HG03066 (cell line): ENCODE measurements at regions not wholly inside any gene's neighbourhood (a gene's known extent, or its start where the extent isn't known, plus 50 kb on each side); places are given as distances from the start of the nearest gene placed in this dataset.
A peak's percentile ranks its signal among the peaks of the same experiment; 100 is the strongest.

ENCODE experiments used
- ATAC-seq: cut with Tn5 transposase; IDR thresholded peaks from one replicate; pipeline ENCODE4 v1.9.1; 2021; ENCODE audit warnings: low read depth; ENCODE audit not compliant: unreplicated experiment

DNA sequence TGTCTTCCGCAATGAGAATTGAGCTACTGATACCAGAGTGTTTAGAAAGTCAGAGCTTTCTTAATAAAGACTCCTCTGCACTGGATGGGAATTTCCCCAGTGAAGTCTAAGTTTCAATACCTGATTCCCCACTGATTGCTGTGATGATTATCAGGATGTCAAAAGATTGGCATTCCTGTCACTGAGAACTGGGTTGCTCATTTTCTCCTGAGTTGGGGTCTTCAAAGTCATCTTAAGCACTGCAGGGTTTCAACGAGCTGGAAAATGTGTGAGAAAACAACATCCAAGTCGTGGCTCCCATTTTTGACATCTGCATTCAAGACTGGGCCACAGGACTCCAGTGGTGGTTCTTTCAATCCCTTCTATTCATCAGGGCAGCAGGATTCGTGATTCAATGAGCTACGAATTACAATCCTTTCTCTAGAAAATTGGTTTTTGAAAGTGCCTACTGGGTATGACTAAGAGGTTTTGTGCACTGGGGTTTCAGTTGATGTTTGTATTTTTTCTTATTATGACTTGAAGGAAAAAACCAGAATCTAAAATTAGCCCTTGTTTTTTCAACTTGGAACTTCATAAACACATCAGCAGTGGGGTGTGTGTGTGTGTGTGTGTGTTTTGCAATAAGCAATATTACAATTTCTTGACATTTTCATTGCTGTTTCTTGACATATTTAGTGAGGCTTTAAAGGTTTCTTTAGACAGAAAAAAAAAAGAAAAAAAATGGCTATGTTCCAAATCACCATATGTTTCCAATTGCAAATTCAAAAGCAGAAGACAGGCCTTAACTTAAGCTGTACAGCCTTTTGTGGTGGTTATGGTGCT is 233.0 kb downstream of the FAM76B start:
- ATAC-seq, result peak; percentile 82

DNA sequence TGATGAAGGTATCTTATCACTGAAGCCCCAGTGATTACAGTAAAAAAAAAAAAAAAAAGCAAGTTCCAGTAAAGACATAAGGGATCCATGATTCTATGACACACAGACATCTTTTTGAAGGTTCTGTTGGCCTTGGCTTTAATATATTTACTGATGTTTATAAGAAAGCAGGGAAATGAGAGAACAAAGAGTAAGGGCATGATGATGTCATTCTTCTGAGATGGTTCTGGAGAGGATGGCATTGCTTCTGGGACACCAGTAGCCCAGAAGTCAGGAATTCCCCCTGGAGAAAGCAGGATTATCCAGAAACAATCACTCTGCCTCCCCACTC is 233.6 kb downstream of the FAM76B start:
- peak; percentile 7 for ATAC-seq

DNA sequence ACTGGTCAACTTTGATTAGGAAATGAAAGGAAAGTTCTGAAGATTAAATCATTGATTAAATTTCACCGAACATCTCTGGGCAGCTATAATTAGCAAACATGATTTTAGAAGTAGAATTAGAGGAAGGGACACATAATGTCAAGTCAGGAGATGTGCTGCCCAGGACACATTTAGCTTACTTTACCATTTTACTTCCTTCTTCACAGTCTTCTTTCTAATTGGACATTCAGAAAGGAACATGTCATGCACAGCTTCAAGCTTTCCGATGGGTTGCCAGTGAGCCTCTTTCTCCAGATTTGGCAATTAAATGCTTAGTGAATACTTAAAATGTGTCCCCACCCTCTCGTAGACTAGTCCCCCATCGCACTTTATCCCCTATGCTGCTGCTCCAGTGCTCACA is 234.7 kb downstream of the FAM76B start:
- no peak for ATAC-seq

DNA sequence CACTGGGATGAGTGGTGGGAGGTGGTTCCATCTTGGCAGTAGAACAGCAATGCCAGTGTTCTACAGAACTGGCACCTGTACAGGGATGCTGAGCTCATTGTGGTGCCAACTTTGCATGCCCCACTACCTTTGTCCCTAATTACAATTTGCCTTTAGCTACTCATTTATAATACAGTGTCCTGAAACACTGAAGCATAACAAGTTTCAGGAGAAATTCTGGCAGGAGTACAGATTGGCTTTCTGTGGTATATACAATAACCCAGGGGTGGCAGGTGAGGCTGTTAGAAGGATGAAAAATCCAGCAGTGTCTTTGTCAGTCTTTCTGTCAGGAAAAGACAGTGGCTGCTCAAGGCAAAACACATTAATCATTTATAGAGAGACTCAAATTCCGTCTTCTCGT is 240.3 kb downstream of the FAM76B start:
- no peak for ATAC-seq

DNA sequence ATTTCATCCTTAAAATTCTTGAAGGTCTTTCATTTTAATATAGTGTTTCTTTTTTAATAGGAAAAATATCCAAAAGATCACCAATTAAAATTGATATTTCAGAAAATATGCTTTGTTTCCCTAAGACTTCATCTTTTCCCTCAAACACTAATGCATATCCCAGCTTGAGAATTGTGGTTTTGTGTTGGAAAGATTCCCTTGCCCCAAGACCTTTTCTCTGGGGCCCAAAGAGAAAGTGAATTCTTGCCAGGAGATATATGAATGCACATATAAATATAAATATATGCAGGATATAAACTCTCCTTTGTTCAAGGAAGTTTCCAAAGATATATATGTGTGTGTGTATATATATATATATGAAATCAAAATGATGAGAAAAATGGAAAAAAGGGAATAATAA is 241.2 kb downstream of the FAM76B start:
- no peak for ATAC-seq

DNA sequence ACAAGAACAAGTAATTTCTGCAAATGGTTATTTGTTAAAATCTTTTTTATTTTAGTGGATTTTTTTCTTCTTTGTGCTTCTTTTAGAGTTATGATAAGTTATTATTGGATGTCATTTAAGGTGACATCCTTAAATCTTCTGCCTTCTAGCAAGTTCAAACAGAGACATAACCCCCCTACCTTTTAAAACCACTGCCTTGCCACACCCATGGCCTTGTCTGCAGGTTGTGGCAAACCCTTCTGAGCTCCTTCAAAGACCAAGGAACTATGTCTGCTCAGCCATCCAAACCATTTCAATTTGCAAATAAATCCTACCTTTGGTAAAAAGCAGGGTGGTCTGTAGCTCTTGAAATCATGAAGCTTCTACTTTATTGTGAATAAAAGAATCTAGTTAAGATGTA is 241.6 kb downstream of the FAM76B start:
- ATAC-seq, result no peak

DNA sequence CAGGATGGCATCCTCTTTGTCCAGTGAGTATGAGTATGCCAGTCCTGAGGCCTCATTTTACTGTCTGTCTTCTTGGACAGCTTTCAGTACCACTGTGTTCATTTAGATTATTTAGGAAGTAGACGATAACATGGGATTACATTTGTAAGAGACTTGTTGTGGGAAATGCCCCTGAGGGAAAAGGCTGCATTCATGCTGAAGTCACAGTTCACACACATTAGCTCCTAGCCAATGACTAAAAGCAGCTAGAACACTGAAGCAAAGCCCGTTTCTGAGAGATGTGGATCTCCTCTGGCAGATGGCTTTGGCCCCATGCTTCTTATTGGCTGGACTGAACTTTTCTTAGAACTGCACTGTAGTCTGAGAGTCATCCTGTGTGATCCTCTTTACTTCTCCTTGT is 242.4 kb downstream of the FAM76B start:
- no peak for ATAC-seq

DNA sequence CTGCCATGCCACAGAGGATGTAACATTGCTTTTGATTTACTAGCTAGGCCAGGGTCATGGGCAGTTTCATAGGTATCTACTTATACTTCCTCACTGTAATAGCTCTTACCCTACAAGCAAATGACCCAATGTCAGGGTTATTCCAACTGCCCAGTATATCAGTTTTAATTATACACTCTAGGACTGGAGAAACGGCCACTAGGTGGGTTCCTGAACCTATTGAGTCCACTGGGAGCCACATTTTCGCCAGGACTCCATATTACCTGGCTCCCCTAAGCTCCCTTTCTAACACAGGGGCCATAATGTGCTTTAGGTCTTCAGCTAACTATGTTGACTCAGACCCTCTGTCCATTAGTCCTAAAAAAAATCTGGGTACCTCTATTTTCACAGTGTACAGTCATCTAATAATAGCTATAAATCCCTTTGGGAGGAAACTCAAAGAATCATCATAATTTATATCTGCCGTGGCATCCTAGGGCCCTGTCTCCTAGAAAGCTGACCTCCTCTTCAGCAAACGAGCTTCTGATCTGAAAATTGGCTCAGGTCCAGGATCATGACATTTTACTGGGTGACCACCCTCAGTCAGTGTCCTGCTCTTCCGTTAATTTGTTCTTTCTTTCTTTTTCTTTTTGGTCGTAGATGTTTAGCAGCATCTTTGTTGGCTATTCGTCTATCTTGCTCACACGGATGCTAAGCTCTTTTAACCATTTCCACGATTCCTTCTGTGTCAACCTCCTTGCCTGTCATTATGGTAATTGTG is 244.3 kb downstream of the FAM76B start:
- ATAC-seq, result no peak

DNA sequence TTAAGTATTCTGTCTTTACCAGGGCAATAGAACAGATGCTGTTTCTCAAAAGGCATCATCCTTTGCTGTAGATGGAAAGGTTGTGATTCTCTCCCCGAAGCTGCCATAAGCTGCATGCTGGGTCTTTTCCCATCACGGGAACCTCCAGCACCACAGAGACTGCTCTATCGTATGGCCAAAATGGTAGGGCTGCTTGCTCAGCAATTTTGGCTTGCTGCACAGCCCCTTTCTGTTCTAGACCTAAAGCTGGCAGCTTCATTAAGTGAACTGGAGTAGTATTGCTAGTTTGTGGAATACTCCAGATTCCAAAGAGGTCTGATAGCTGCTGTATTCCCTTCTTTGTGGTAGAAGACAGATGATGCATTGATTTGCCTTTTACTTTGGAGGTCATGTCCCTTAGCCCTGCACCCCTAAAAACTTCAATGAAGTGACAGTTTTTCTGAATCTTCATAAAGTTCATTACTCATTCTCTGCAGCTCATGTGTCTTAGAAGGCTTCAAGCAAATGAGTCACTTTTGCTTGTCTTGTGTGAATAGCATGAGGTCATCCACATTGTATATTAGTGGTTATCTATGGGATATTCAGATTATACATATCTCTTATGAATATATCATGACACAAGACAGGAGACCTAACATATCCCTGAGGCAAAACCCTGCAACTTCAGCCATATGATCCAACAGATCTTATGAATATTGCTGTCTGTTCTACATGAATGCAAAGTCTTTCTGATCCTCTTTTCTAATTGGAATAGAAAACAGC is 245.3 kb downstream of the FAM76B start:
- ATAC-seq, result no peak

DNA sequence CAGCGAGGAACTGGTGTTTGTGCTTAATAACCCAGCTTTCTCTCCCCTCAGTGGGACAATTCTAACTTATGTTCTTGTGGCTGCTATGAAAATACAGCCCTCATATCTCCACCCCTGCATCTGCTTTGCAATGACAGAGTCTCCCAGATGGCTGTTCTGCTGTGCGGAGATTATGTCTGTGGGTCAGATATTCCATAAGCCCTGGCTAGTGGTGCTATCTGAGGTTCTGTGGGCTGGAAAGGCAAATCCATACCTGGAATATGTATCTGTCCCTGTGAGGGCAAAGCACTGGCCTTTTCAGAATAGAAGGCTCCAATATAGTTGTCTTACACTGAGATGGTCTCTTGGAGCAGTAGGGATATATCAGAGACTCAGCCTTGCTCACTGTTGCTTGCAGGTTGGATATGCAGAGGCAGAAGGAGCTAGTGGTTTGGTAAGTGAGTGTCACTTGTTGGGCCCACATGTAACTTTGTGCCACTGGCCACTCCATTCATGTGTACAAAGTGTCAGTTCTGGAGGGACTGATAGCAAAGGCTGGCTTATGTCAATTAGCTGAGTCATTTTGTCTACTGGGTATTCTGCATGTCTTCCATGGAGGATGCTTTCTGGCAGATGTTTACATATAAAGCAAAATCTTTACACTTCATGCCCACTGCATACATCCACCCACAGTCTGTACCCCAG is 246.6 kb downstream of the FAM76B start:
- no peak for ATAC-seq

DNA sequence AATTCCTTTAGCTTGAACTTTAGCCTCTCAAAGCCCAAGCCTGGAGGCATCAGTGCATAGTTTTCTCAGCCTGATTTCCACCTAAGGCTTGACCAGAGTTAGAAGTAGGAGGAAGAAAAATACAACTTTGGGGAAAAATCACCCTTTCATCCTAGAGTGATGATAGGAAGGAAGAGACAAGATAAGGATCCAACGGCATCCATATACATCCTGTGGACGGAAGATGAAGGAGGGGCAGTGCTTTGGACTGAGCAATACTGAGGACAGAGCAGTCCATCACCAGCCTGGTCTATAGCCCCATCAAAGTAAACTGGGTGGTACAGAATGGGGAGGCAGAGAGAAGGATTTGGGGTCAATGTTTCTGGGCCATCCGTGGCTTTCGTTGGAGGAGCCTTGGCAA is 247.9 kb downstream of the FAM76B start:
- no peak for ATAC-seq

DNA sequence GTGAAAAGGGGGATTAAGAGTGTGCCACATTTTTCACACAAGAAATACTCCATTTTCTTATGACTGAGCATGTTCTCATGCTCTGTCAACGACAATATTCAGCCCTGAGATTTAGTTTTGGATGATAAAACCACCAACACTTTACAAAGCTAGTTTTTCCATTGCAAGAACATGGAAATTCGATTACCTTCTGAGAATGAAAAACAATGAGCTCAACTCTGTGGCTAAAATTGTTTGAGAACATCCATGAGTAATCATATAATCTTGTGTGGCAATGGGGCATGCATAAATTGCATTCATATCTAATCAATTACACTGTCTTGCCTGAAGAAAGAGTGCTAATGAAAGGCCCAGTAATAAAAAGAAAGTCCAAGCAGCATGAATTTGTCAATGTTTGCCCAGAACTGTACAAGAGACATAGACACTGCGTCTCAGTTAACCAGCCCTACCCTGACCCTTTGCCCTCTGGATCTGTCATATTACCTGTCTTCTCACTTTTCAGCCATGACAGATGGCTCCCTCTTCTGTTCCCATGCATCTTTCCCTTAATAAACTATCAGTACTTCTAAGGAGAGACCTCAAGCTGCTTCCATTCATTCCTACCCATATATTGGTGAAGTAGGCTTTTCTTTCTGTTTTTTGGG is 253.4 kb downstream of the FAM76B start:
- ATAC-seq, result no peak

DNA sequence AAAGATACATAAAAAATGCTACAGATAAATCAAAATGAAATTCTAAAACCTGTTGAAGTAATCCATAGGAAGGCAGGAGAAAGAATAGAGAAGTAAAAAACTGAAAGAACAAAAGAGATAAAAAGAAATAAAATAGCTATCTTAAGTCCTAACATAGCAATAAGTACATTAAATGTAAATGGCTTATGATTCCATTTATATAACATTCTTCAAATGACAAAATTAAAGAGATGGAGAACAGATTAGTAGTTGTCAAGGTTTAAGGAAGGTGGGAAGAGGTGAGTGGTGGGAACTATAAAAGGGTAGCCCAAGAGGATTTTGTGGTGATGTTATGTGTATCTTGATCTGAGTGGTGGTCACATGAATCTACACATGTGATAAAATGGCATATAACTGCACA is 254.8 kb downstream of the FAM76B start:
- no peak for ATAC-seq

DNA sequence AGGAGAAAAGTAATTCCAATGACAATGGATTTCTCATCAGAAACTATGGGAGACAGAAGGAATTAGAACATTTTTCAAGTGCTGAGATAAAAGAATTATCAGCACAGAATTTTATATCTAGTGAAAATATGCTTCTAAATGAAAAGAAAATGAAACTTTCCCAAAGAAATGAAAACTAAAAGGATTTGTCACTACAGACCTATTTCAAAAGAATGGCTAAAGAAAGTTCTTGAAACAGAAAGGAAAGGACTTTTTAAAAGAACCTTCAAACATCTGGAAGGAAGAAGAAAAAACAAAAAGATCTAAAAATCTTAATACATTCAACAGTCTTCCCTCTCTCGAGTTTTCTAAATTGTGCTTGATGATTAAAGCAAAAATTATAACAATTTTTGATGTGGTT is 255.4 kb downstream of the FAM76B start:
- no peak for ATAC-seq

DNA sequence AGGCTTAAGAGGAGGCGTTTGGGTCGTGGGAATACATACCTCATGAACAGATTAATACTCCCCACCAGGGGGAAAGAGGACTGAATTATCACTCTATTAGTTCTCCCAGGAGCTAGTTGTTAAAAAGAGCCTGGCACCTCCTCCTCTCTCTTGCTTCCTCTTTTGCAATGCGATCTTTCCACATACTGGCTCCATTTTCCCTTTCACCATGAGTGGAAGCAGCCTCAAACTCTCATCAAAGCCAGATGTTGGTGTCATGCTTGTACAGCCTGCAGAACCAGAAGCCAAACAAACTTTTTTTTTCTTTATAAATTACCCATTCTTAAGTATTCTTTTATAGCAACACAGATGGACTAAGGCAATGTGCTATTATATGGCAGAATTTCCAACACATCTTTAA is 258.5 kb downstream of the FAM76B start:
- ATAC-seq, result no peak

DNA sequence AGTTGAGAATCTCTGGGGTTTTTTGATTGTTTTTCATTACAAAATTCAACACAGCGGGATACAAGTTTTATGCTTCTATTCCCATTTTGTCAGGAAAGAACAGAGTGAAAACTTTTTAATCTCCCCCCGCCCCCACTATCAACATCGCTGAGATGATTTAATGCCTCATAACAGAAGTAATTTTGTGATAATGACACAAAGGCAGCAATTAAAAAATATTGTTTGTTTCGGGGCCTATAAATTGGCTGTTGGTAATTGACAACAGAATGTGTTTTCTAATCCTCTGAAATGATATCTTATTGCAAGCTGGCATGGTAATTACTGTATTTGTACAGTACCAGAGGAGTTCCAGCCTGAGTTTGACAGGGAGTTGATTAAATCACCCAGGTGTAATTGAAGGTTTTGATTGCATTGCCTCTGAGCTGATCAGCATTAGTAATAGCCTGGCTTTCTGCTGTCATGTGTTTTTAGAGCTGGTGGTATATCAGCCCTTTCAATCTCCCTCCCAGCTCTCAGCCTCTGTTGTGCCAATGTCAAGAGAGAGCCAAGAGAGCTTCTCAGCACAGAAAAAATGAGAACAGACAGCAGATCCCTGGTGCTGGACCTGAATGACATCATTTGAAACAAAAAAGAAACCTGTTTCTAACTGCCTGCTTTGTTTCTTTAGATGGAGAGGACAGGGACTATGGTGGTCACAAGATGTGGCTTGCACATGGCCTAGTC is 265.1 kb downstream of the FAM76B start:
- no peak for ATAC-seq

DNA sequence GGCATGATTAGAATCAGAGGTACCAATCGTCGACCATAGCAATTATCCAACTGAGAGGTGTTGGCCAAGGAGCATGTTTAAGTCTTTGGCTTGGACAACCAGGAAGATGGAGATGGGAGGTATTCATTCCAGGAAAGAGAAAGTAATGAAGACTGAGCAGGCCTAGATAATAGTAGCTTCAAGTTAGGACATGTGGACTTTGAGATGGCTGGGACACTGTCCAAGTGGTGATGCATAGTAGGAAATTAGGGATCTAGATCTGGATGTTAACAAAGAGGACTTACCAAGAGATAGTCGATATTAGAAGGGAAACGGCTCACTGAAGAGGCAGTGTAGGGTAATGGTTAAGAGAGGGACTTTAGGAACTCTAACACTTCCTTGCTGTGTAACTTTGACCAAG is 266.7 kb downstream of the FAM76B start:
- no peak for ATAC-seq

DNA sequence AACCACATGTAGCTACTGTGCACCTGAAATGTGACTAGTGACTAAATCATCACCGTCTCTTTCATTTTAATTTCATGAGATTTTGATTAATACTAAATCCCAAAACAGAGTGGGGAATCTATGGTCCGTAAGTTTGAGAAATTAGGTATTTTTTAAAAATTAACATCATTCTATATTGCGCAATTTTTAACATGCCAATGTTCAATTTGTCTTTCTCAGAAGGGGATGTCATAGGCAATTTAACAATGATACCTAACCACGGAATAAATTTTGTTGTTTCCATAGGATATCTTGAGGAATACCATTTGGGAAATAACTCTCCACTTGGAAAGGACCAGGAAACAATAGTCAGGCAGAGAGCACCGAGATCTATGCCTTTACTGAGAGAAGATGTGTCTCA is 267.7 kb downstream of the FAM76B start:
- no peak for ATAC-seq

DNA sequence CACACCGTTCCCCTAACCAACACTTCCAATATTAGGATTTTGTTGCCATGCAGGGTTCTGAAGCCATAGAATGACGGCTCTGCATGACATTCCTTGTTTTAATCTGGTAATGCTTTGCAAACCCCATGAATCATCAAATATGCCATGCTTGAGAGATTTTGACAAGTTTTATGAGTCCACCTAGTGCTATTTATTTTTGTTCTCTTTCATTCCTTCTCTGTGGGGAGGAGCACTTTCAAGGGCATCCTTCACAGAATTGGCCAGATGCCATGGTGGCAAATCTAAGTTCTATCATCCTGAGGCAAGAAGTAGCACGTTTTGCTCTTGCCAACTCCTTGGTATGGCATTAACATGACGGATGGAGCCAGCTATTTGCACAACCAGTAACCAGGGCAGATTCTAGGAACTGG is 268.4 kb downstream of the FAM76B start:
- ATAC-seq, result no peak
